ENCODE measurements at regions not wholly inside any gene's neighbourhood (a gene's known extent, or its start where the extent isn't known, plus 50 kb on each side); places are given as distances from the start of the nearest gene placed in this dataset.

DNA sequence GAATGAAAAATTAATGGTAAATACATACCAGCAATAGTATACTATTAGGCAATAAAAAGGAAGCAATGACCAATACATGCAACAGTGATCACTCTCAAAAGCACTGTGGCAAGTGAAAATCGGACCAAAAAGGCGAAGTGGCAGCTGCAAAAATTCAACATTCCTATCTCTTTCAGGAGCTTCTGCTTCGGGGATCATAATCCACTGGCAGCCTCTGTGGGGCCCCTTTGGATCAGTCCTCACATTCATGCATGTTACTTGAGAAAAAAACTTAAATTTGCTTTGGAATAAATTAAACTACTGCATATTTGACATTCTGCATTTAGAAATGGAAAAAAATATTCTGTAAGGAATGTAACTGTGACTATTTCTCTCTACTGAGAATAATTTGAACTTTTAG, 425.6 kb downstream of the NR2F2 start:
- no peak for DNase-seq

GRCh38 chr15:96756656-96757055, 426.2 kb downstream of the NR2F2 start:
- DNase-seq: no peak

DNA sequence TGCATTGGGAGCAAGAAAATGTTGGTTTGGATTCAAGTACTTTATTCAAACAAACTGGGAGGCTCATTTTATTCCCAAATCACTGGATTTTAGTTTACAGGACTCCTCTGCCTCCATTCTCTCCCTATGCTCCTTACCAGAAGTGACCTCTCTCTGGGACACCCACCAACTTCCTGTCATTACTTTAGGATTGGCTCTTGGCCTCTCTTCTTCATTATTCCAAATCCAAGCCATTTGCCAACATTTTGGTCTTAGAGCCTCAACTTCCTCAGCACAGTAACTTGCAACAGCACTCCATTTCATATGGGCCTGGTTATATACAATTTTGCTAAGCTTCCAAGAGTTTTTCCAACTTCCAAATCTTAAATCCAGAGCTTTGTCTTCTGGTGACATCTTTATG, 432.1 kb downstream of the NR2F2 start:
- no peak for DNase-seq

DNA sequence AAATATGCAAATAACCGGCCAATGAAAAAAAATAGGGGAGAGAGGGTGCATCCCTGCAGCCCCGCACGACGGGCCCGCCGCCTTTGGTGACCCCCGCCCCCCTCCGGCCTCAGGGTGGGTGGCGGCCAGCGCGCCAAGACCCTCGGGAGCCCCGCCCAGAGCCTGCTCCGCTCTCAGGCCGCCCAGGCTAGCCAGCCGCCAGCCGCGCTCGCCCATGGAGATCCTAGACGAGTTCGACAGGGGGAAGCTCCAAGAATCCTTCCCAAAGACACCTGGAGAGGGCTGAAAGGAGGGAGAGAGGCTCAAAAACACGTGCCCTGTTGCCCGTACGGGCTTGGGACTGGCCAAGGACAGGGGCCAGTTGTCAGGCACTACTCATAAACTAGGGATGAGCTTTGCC, 434.0 kb downstream of the NR2F2 start:
- DNase-seq: no peak

DNA sequence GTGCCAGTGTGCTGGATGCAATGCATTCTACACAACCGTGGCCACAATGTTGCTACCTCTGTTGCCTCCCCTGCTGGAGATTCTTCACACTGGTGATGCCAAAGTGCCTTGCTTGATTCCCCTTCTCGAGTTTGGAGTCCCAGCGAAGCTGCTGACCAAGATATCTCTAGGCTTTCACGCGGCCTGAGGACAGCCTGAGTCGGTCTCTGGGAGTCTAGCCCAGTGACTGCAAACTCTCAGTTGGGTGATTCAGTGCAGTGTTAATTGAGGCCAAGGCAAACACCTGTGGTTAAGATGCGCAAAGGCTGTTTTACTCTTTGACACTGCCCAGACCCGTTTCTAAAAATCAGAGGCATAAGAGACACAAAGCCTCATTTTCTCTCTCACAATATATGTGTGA, 434.4 kb downstream of the NR2F2 start:
- DNase-seq: no peak

GRCh38 chr15:96766366-96766765, 435.9 kb downstream of the NR2F2 start:
- no peak for DNase-seq

GRCh38 chr15:96767703-96768434, 437.4 kb downstream of the NR2F2 start:
- DNase-seq: no peak

GRCh38 chr15:96768435-96768789, 437.9 kb downstream of the NR2F2 start:
- DNase-seq: no peak

- DNase-seq: no peak
Observed at GRCh38 chr15:96771035-96771434, 440.5 kb downstream of the NR2F2 start.

GRCh38 chr15:96774216-96774615, 443.7 kb downstream of the NR2F2 start:
- DNase-seq: no peak

DNA sequence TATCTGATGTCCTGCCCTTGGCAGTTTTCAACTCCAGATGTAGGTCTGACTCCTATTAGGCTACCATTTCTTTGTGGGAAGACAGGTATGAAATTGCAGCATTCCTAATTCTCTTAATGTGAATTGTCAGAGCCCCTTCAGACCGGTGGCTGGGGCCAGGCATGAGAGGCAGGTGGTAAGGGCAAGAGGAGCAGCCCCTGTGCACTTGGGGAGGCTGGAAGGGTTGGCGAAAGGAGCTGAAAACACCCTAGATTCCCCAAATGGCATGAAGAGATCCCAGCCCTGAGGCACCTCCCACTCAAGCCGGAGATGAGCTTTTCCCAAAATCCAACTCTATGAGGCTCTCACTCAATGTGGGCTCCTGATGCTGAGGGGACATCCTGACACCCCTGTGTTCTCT, 453.2 kb downstream of the NR2F2 start:
- DNase-seq: no peak

GRCh38 chr15:96790004-96790403, 459.5 kb downstream of the NR2F2 start:
- no peak for DNase-seq

GRCh38 chr15:96792216-96792615, 461.7 kb downstream of the NR2F2 start:
- DNase-seq: no peak

DNA sequence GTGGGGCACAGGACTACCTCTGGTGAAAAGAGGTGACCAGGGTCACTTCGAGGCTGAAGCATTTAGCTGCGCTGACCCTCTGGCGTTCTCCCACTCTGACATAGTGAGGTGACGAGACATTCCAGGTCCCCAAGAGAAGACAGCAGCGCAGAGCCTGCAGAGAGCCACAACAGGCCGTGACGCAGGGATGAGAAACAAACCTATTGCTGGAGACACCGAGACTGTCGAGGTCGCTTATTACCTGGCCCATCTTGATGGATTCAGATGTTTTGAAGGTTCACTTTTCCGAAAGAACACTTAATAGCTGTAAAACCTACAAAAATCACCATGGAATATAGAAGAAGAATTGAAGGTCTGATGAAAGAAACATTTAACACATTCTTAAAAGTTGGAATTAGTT, 466.3 kb downstream of the NR2F2 start:
- DNase-seq: no peak

DNA sequence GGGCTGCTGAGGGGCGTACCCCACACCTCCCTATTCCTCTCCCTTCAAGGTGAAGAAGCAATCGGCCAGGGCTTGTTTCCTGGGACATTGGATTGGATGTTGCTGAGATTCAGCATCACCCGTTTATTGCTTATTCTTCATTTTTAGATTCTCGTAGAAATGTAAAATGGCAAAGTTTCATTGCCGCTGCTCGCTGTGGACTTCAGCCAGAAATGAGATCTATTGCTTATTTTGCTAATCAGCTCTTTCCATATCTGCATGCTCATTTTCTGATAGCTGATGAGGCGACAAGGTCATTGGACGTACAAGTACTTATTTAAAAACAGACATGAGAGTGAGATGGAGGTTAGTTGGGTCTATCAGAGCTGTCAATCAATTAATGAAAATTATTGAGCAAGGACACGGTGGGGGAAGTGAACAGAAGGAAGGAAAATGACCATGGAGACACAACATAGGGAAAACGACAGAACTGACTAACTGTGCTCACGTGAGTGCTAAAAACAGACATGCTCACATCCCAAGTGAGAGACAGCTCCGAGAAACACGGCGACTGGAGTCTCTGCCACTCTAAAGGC, 471.2 kb downstream of the NR2F2 start:
- no peak for DNase-seq

GRCh38 chr15:96802611-96803255, 472.2 kb downstream of the NR2F2 start:
- DNase-seq: no peak

DNA sequence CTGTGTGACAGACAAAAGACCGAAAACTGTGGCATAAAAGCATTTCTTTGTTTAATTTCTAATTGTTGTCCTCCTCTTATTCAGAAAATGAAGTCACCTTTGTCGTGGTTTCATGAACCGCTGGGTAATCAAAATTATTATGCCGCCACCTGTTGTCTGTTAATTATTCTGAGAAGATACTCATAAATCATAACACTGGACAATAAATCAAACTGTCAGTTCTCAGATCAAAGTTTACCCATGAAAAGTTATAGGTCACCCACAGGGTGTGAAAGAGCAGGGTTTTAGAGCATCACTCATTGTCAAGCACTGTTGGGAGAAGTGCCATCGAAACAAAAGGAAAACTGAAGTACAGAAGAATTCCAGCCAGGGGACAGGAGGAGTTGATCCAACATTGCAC, 474.3 kb downstream of the NR2F2 start:
- no peak for DNase-seq

- DNase-seq: no peak
Observed at GRCh38 chr15:96807361-96807760, 476.9 kb downstream of the NR2F2 start.

DNA sequence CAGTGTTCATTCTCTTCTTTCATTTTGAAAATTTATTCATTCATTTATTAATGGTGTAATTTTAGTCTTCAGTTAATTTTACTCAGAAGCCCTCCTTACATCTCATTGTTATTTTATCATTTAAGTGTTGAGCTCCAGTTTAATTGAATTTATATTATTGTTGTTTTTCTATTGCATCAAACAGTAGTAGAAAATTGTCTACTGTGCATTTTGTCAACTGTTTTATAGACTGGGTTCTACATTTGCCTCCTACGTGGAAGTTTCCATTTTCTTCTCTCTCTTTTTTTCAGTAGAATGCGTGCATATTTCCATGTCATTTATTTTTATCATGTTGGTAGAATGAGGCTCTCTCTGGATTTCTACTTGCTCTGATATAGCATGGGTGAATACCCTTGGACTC, 487.4 kb downstream of the NR2F2 start:
- no peak for DNase-seq

DNA sequence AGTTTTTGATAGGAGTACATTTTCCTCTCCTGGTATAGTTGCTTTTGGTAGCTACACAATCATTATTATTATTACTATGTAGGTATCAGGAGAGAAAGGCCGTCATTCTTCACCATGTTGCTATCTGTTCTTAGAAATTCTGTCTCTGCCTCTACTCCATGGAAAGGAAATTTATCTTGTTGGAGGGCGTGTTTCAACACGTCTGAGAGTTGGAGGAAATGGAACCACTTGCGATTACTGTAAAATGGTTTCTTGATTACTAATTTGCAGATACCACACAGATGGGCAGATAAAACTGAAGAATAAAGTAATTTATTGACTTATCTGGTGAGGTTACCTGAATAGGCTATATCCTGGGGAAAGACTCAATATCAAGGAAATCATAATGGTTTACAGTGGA, 488.4 kb downstream of the NR2F2 start:
- DNase-seq: no peak

DNA sequence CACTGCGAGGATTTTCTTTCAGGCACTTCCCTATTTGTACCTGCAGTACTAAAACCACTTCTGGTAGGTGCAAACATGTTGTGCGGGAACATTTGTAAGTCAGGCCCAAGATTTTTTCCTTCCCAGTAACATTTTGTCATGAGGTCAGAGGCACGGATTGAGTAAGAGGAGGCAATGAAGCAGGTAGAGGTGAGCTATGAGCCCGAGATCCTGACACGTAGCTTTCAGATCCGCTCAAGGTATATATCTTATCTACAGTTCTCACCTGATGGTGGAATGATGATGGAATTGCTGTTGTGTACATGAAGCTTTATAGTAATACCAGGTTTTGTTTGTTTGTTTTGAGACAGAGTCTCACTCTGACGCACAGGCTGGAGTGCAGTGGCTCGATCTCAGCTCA, 497.5 kb downstream of the NR2F2 start:
- no peak for DNase-seq

DNA sequence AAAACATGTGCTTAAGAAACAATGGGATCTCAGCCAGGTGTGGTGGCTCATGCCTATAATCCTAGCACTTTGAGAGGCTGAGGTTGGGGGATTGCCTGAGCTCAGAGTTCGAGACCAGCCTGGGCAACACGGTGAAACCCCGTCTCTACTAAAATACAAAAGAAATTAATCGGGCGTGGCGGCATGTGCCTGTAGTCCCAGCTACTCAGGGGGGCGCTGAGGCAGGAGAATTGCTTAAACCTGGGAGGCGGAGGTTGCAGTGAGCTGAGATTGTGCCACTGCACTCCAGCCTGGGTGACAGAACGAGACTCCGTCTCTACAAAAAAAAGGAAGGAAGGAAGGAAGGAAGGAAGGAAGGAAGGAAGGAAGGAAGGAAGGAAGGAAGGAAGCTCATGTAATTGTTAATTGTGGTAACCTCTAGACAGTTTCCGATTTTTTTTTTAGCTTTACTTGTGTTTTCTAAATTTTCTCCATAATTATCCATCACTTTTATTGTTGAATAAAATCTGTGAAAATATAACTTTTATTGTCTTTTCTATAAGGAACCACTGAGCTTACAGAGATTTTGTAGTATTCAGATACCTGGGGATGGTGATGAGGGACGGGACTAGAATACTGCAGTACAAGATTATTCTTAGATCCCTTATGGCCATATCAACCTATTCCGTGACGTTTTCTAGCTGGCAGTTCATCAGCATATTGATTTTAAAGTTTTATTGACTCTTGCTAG, 506.9 kb downstream of the NR2F2 start:
- DNase-seq: no peak

DNA sequence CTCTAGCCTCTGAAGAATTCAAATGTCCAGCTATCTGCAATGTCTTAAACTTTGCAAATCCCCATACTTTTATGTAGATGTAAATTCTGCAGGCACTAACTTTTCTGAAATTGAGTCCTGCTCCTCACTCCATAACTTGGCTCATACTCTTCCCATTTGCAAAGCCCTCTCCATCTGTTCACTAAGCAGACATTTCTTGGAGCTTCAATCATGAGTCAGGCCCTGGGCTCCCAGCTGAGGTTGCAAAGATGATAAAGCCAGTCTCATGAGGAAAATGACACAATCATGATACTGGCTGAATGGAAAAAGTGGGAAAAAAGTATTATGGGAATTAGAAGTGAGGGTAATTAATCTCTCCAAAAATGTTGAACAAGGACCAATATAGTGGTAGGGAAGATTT, 507.6 kb downstream of the NR2F2 start:
- no peak for DNase-seq

Data from activated gamma-delta T cell treated with Interleukin-2 at 50 U/mL for 16 hours (primary cell).